ENCODE measurements at regions not wholly inside any gene's neighbourhood (a gene's known extent, or its start where the extent isn't known, plus 50 kb on each side); places are given as distances from the start of the nearest gene placed in this dataset.

DNA sequence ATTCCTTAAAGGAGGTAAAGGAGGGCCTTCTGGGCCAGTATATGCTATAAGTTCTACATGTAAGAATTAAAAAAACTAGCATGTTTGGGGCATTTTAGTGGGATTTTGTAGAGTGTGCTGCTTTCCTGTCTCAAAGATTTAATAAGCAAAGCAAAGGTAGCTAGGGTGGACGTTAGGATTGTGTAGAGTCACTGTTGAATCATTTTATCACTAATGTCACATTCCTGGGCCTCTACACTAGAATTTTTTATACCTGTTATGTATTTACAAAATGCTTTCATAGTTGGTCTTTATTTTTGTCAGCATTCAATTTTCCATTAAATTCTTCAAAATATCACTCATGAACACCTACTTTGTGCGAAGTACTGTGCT, 139.4 kb upstream of the PHYHIPL start:
- TF ChIP-seq POLR2A (IDR thresholded peaks at IDR 0.05) (no peak), CTCF (IDR thresholded peaks at IDR 0.05) (no peak)
